PC-9 (cell line): ENCODE measurements at regions not wholly inside any gene's neighbourhood (a gene's known extent, or its start where the extent isn't known, plus 50 kb on each side); places are given as distances from the start of the nearest gene placed in this dataset.

Experiments used
- BruUV-seq: library from RNA; stranded (reverse); fragments of 400-500 nt; replicated peaks from 2 replicates; lab custom pipeline; 2021; lab: Mats Ljungman, UMichigan
- CTCF ChIA-PET: fragments of 300-600 bp; sonication (Branson Sonifier 250); formaldehyde crosslinking; loops from one replicate; lab custom pipeline; 2022; ENCODE audit warnings: antibody characterized with exemption; lab: Charles Lee
- POLR2A ChIA-PET: fragments of 300-600 bp; sonication (Branson Sonifier 250); formaldehyde crosslinking; loops from one replicate; lab custom pipeline; 2022; ENCODE audit warnings: antibody characterized with exemption; ENCODE audit not compliant: unreplicated experiment; lab: Charles Lee
- DNase-seq, 2 experiments: peaks; one replicate each; pipeline versions ENCODE4 v3.0.0 to v3.0.0-alpha.2; 2015 to 2022; ENCODE audit warnings: mixed read lengths in 1 of 2
- H2AFZ ChIP-seq: fragments of 200-600 bp; sonication (generic); 2 replicates; pipeline ENCODE4 v1.8.1; 2017; ENCODE audit warnings: antibody characterized with exemption
- H3F3A ChIP-seq: fragments of 200-600 bp; sonication (generic); 2 replicates; pipeline ENCODE4 v1.8.1; 2017; ENCODE audit warnings: antibody characterized with exemption, mild to moderate bottlenecking, low read depth; ENCODE audit not compliant: insufficient read depth
- H3K27ac ChIP-seq: fragments of 200-600 bp; sonication (generic); 2 replicates; pipeline ENCODE4 v1.6.1; 2016; ENCODE audit warnings: mixed run types
- H3K27me3 ChIP-seq: fragments of 200-600 bp; sonication (generic); 2 replicates; pipeline ENCODE4 v1.6.1; 2016; ENCODE audit warnings: low read depth, mixed run types; ENCODE audit not compliant: insufficient read depth
- H3K36me3 ChIP-seq: fragments of 200-600 bp; sonication (generic); 2 replicates; pipeline ENCODE4 v1.6.1; 2016; ENCODE audit warnings: low read depth, mixed run types
- H3K4me1 ChIP-seq: fragments of 200-600 bp; sonication (generic); replicated peaks from 2 replicates; pipeline ENCODE4 v1.6.1; 2016; ENCODE audit warnings: mixed run types; ENCODE audit not compliant: insufficient read depth
- H3K4me2 ChIP-seq: fragments of 200-600 bp; sonication (generic); 2 replicates; pipeline ENCODE4 v1.6.1; 2017; ENCODE audit warnings: mixed run types
- H3K4me3 ChIP-seq: fragments of 200-600 bp; sonication (generic); 2 replicates; pipeline ENCODE4 v1.6.1; 2016; ENCODE audit warnings: mixed run types
- H3K79me2 ChIP-seq: fragments of 200-600 bp; sonication (generic); 2 replicates; pipeline ENCODE4 v1.6.1; 2017; ENCODE audit warnings: low read depth, mixed run types
- H3K9me2 ChIP-seq: fragments of 200-600 bp; sonication (generic); 2 replicates; pipeline ENCODE4 v1.8.1; 2017; ENCODE audit warnings: mild to moderate bottlenecking; ENCODE audit not compliant: insufficient read depth
- H3K9me3 ChIP-seq: fragments of 200-600 bp; sonication (generic); 2 replicates; pipeline ENCODE4 v1.8.1; 2016; ENCODE audit warnings: low read depth; ENCODE audit not compliant: insufficient read depth
- H4K20me1 ChIP-seq: fragments of 200-600 bp; sonication (generic); 2 replicates; pipeline ENCODE4 v1.8.1; 2017; ENCODE audit not compliant: insufficient read depth
- CTCF ChIP-seq: fragments of 200-600 bp; sonication (generic); conservative IDR thresholded peaks from 2 replicates; pipeline ENCODE4 v1.6.1; 2017; ENCODE audit warnings: mixed run types, antibody characterized with exemption, mild to moderate bottlenecking, moderate library complexity
- EZH2 ChIP-seq: fragments of 200-600 bp; sonication (generic); IDR thresholded peaks from 2 replicates; pipeline ENCODE4 v1.8.0; 2017; ENCODE audit warnings: antibody characterized with exemption, low read depth
- intact Hi-C: fragments of 100-400 bp; cut with micrococcal nuclease; formaldehyde crosslinking; loops from one replicate; pipeline ENCODE4 v1.10.0; 2022; ENCODE audit not compliant: unreplicated experiment

GRCh38 chr20:51193066-51193772 lies 170.3 kb upstream of the KCNG1 start:
- H3K27me3 ChIP-seq = peaks cover 49% of the 10 kb centered on the region
- H4K20me1 ChIP-seq = no peaks in the 10 kb centered on the region
- no peaks in the 10 kb centered on the region for H3K9me3 ChIP-seq
- CTCF ChIA-PET = no interaction called here
- H3K27ac ChIP-seq = no peak overlapping the region
- TF ChIP-seq CTCF (no peak), EZH2 (no peak)
- H3K79me2 ChIP-seq = no peaks in the 10 kb centered on the region
- intact Hi-C loops = no loop called here
- BruUV-seq = no TSS peak
- no peak overlapping the region for H2AFZ ChIP-seq
- H3F3A ChIP-seq = no peaks in the 10 kb centered on the region
- peaks cover 9% of the 10 kb centered on the region; the same call in 1 of the 2 replicates for H3K4me1 ChIP-seq
- no peak overlapping the region for H3K4me2 ChIP-seq
- H3K4me3 ChIP-seq = no peak overlapping the region
- no peaks in the 10 kb centered on the region for H3K36me3 ChIP-seq
- H3K9me2 ChIP-seq = no peaks in the 10 kb centered on the region
- POLR2A ChIA-PET = no interaction called here
- DNase-seq = no peak

DNA sequence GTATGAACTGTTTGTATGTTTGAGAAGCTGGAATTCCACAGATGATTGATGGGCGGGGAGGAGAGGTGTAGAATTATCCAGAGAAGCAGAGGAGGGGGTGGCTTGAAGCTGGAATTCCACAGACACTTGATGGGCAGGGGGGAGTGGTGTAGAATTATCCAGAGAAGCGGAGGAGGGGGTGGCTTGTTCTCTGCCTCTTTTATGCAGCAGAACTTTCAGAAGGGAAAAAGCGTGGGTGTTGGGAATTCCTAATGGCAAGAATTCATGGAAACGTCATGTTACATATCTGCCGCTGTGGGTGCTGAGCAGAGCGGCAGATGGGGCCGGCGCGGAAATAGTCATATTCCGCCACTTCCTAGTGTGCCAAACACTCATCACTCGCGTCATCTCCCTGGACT lies 167.9 kb upstream of the KCNG1 start:
- BruUV-seq = no TSS peak
- Histone ChIP-seq H3K9me3 (no peaks in the 10 kb centered on the region), H3K9me2 (no peaks in the 10 kb centered on the region), H3K27me3 (peaks cover 50% of the 10 kb centered on the region), H3K4me2 (no peak overlapping the region), H3K36me3 (no peaks in the 10 kb centered on the region), H4K20me1 (no peaks in the 10 kb centered on the region), H2AFZ (no peak overlapping the region), H3K79me2 (no peaks in the 10 kb centered on the region), H3K27ac (no peak overlapping the region), H3K4me3 (no peak overlapping the region), H3F3A (no peaks in the 10 kb centered on the region), H3K4me1 (peaks cover 6% of the 10 kb centered on the region; the same call in 1 of the 2 replicates)
- intact Hi-C loops = no loop called here
- ChIA-PET POLR2A (no interaction called here), CTCF (no interaction called here)
- no peak for DNase-seq
- TF ChIP-seq EZH2 = no peak
- TF ChIP-seq CTCF = no peak

DNA sequence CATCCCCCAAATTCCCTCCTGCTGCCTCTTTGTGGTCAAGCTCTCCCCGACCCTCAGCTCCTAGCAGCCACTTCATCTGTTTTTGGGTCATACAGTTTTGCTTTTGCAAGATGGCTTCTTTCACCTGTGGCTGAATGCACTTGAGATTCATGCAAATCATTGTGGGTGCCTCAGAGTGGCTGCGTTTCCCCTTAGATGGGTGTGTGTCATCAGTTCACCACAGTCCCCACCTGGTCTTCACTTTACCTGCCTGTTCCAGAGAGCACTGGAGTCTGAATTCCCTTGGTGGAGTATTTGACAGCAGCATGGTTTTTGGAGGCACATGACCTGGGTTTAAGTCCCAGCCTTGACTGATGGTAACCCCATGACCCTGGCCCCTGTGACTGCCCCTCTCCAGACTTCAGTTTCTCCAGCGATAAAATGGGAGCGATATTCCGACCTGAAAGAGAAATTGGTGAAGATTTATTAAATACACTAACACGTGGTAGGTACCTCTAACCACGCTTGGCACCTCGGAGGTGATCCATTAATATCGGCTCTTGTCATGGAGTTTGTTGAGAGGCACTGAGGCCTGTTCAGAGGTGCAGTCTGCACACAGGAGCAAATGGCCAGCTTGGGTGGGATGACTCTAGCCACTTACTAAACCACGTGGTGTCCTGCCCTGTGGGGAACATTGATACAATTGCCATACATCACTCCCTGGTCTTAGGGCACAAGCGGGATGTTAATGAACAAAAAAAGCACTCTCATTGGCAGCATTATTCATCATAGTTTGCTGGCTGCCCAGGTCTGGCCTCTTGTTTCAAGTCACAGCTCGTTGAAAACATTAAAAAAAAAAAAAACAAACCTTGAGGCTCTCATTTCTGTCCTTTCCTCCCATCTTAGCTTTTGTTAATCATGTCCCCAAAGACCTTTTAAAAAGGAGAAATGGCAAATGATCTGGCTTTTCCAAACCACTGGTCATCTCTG lies 167.2 kb upstream of the KCNG1 start:
- Histone ChIP-seq H3K27me3 (peaks cover 56% of the 10 kb centered on the region), H3K4me2 (no peak overlapping the region), H3K9me2 (no peaks in the 10 kb centered on the region), H4K20me1 (no peaks in the 10 kb centered on the region), H3K9me3 (no peaks in the 10 kb centered on the region), H3K27ac (no peak overlapping the region), H3K79me2 (no peaks in the 10 kb centered on the region), H2AFZ (no peak overlapping the region), H3K4me3 (no peak overlapping the region), H3F3A (no peaks in the 10 kb centered on the region), H3K36me3 (no peaks in the 10 kb centered on the region), H3K4me1 (peaks cover under 1% of the 10 kb centered on the region; the same call in 1 of the 2 replicates)
- ChIA-PET CTCF (no interaction called here), POLR2A (no interaction called here)
- TF ChIP-seq CTCF (no peak), EZH2 (no peak)
- BruUV-seq = no TSS peak
- DNase-seq = no peak
- intact Hi-C loops = no loop called here
